Cardiac fibroblast (primary cell): ENCODE measurements at regions not wholly inside any gene's neighbourhood (a gene's known extent, or its start where the extent isn't known, plus 50 kb on each side); places are given as distances from the start of the nearest gene placed in this dataset.

ENCODE experiments used
- DNase-seq, 2 donors: peaks; one replicate each; pipeline versions ENCODE4 v3.0.0 to v3.0.0-alpha.2; 2010; ENCODE audit warnings: low read depth in 2 of 2
- H3K4me3 ChIP-seq, 2 donors: replicated peaks in 1 of 2; 1 replicate in 1 of 2; 2 replicates in 1 of 2; pipeline ENCODE4 v1.5.1; 2011; ENCODE audit warnings: low read depth in 2 of 2, low read length in 2 of 2, mild to moderate bottlenecking in 2 of 2, moderate library complexity in 1 of 2
- CTCF ChIP-seq: IDR thresholded peaks from one replicate; pipeline ENCODE4 v1.5.1; 2011; ENCODE audit warnings: low read depth, mild to moderate bottlenecking, low read length, inconsistent platforms

GRCh38 chr3:165903885-165904630 lies 66.8 kb upstream of the BCHE start:
- TF ChIP-seq CTCF: no peak
- DNase-seq: no peak
- no peak overlapping the region for H3K4me3 ChIP-seq

- no peak overlapping the region for H3K4me3 ChIP-seq
- no peak for DNase-seq
- TF ChIP-seq CTCF: no peak
Measured at GRCh38 chr3:165899066-165899465, 61.8 kb upstream of the BCHE start.

GRCh38 chr3:165897137-165897536 lies 59.9 kb upstream of the BCHE start:
- TF ChIP-seq CTCF: no peak
- DNase-seq: no peak

GRCh38 chr3:165895919-165896318 lies 58.7 kb upstream of the BCHE start:
- H3K4me3 ChIP-seq: no peak overlapping the region
- TF ChIP-seq CTCF: peak; percentile 3
- DNase-seq: peak in 1 of 2 donors; percentile 2

More at GRCh38 chr3:165897137-165897536, 59.9 kb upstream of the BCHE start:
- no peak overlapping the region for H3K4me3 ChIP-seq

GRCh38 chr3:165892565-165892964 lies 55.3 kb upstream of the BCHE start:
- no peak for DNase-seq
- no peak for TF ChIP-seq CTCF
- H3K4me3 ChIP-seq: no peak overlapping the region
